ENCODE measurements at regions not wholly inside any gene's neighbourhood (a gene's known extent, or its start where the extent isn't known, plus 50 kb on each side); places are given as distances from the start of the nearest gene placed in this dataset.

DNA sequence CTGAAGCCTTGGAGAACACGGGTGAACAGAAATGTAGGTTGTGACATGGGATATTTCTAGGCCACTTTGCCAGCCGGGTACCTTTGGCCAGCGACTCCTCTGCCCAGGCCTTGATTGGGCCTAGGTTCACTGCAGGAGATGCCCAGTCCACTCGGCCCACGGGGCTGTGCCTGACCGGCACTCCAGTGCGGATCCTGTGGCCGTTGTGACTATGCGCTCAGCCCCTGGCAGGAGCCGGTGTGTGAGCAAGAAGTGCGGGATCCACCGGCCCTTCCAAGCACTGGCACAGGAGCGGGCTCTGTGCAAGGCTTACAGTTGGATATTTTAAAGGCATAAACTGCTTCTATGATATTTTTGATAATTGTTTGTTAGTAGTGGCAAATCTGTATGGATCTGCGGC lies 1042.5 kb upstream of the PCDH9 start:
- TF ChIP-seq, protein P1, sequence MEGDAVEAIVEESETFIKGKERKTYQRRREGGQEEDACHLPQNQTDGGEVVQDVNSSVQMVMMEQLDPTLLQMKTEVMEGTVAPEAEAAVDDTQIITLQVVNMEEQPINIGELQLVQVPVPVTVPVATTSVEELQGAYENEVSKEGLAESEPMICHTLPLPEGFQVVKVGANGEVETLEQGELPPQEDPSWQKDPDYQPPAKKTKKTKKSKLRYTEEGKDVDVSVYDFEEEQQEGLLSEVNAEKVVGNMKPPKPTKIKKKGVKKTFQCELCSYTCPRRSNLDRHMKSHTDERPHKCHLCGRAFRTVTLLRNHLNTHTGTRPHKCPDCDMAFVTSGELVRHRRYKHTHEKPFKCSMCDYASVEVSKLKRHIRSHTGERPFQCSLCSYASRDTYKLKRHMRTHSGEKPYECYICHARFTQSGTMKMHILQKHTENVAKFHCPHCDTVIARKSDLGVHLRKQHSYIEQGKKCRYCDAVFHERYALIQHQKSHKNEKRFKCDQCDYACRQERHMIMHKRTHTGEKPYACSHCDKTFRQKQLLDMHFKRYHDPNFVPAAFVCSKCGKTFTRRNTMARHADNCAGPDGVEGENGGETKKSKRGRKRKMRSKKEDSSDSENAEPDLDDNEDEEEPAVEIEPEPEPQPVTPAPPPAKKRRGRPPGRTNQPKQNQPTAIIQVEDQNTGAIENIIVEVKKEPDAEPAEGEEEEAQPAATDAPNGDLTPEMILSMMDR (IDR thresholded peaks at IDR 0.05; ENCODE audit: insufficient read depth, low read length) = no peak
- TF ChIP-seq POLR2AphosphoS5 (IDR thresholded peaks at IDR 0.05; ENCODE audit: low read depth) = no peak
- TF ChIP-seq, protein P2, sequence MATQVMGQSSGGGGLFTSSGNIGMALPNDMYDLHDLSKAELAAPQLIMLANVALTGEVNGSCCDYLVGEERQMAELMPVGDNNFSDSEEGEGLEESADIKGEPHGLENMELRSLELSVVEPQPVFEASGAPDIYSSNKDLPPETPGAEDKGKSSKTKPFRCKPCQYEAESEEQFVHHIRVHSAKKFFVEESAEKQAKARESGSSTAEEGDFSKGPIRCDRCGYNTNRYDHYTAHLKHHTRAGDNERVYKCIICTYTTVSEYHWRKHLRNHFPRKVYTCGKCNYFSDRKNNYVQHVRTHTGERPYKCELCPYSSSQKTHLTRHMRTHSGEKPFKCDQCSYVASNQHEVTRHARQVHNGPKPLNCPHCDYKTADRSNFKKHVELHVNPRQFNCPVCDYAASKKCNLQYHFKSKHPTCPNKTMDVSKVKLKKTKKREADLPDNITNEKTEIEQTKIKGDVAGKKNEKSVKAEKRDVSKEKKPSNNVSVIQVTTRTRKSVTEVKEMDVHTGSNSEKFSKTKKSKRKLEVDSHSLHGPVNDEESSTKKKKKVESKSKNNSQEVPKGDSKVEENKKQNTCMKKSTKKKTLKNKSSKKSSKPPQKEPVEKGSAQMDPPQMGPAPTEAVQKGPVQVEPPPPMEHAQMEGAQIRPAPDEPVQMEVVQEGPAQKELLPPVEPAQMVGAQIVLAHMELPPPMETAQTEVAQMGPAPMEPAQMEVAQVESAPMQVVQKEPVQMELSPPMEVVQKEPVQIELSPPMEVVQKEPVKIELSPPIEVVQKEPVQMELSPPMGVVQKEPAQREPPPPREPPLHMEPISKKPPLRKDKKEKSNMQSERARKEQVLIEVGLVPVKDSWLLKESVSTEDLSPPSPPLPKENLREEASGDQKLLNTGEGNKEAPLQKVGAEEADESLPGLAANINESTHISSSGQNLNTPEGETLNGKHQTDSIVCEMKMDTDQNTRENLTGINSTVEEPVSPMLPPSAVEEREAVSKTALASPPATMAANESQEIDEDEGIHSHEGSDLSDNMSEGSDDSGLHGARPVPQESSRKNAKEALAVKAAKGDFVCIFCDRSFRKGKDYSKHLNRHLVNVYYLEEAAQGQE (IDR thresholded peaks at IDR 0.05; ENCODE audit: insufficient replicate concordance, low read depth) = no peak
- TF ChIP-seq SPI1 (IDR thresholded peaks at IDR 0.05; ENCODE audit: borderline replicate concordance, low read depth) = no peak

Data from HL-60 (cell line).